ENCODE measurements at regions not wholly inside any gene's neighbourhood (a gene's known extent, or its start where the extent isn't known, plus 50 kb on each side); places are given as distances from the start of the nearest gene placed in this dataset.
"Not testable (repeated sequence)": the region's sequence is repeated elsewhere in the genome, so short reads cannot be mapped to it uniquely, and the experiment has no call there.

GRCh38 chr16:52756812-52757517, 210.0 kb upstream of the TOX3 start:
- in situ Hi-C loops (cut with HindIII; ENCODE audit: low pct_unique_long_range_greater_than_20kb, low sequenced_read_pairs) = no loop called here
- TF ChIP-seq JUND (IDR thresholded peaks at IDR 0.05; ENCODE audit: low read depth) = no peak

GRCh38 chr16:52755396-52755795, 208.5 kb upstream of the TOX3 start:
- no peak for TF ChIP-seq JUND (IDR thresholded peaks at IDR 0.05; ENCODE audit: low read depth)
- no peak for DNase-seq (ENCODE audit: low read depth in 1 of 2, low spot score in 1 of 2)
- in situ Hi-C loops (cut with HindIII; ENCODE audit: low pct_unique_long_range_greater_than_20kb, low sequenced_read_pairs) = no loop called here

More at GRCh38 chr16:52756812-52757517, 210.0 kb upstream of the TOX3 start:
- DNase-seq (ENCODE audit: low read depth in 1 of 2, low spot score in 1 of 2) = peak in 1 of 2 experiments; percentile 3

- in situ Hi-C loops (cut with HindIII; ENCODE audit: low pct_unique_long_range_greater_than_20kb, low sequenced_read_pairs) = no loop called here
- DNase-seq (ENCODE audit: low read depth in 1 of 2, low spot score in 1 of 2) = no peak
- no peak for TF ChIP-seq JUND (IDR thresholded peaks at IDR 0.05; ENCODE audit: low read depth)
These were observed 204.1 kb upstream of the TOX3 start for GRCh38 chr16:52751035-52751434.

DNA sequence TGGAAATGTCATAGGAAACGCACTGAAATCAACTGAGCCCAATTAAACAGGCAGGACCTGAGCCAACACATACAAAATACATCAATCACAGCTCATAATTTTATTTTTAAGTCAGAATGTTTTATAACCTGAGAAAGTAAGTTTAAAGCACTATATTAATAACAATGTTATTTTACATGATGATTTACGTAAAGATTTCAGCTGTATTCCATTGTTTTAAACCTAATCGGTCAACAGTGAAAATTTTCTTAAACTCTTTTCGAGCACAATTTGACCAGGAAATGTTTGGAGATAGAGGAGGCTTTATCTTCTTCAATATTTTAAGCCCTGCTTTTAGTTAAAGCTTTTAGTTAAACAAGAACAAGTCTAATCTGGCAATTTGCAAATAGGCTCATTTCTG, 201.8 kb upstream of the TOX3 start:
- TF ChIP-seq JUND (IDR thresholded peaks at IDR 0.05; ENCODE audit: low read depth) = no peak
- in situ Hi-C loops (cut with HindIII; ENCODE audit: low pct_unique_long_range_greater_than_20kb, low sequenced_read_pairs) = no loop called here
- DNase-seq (ENCODE audit: low read depth in 1 of 2, low spot score in 1 of 2) = no peak

GRCh38 chr16:52747088-52747595, 200.2 kb upstream of the TOX3 start:
- no peak for TF ChIP-seq JUND (IDR thresholded peaks at IDR 0.05; ENCODE audit: low read depth)
- in situ Hi-C loops (cut with HindIII; ENCODE audit: low pct_unique_long_range_greater_than_20kb, low sequenced_read_pairs) = no loop called here
- no peak for DNase-seq (ENCODE audit: low read depth in 1 of 2, low spot score in 1 of 2)

- in situ Hi-C loops (cut with HindIII; ENCODE audit: low pct_unique_long_range_greater_than_20kb, low sequenced_read_pairs) = no loop called here
- no peak for TF ChIP-seq JUND (IDR thresholded peaks at IDR 0.05; ENCODE audit: low read depth)
These were observed 196.8 kb upstream of the TOX3 start for GRCh38 chr16:52743707-52744106.

DNA sequence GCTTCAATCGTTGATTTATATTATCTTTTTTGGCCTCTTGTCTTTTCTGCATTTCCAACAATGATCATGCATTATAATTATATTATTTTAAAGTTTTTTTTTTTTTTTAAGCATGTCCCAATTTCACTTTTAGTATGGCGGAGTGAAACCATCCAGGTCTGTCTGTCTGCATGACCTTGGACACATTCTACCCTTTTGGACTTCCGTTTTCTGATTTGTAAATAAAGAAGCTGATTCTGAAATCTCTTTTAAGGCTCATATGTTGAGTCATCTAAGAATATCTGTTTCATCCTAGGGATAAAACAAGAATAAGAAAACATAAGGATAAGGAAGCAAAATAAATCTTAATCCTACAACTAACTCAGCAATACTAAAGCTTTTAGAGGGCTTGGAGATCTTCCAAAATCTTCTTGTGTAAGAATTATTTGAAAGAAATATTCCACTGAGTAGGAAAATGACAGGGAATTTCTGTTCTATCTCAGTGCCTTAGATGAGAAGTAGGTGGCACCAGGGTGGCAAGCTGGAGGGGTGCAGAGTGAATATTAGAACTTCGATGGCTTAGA, 195.7 kb upstream of the TOX3 start:
- no peak for DNase-seq (ENCODE audit: low read depth in 1 of 2, low spot score in 1 of 2)
- TF ChIP-seq JUND (IDR thresholded peaks at IDR 0.05; ENCODE audit: low read depth) = no peak
- in situ Hi-C loops (cut with HindIII; ENCODE audit: low pct_unique_long_range_greater_than_20kb, low sequenced_read_pairs) = no loop called here

More at GRCh38 chr16:52743707-52744106, 196.8 kb upstream of the TOX3 start:
- no peak for DNase-seq (ENCODE audit: low read depth in 1 of 2, low spot score in 1 of 2)

- in situ Hi-C loops (cut with HindIII; ENCODE audit: low pct_unique_long_range_greater_than_20kb, low sequenced_read_pairs) = no loop called here
- TF ChIP-seq JUND (IDR thresholded peaks at IDR 0.05; ENCODE audit: low read depth) = no peak
- DNase-seq (ENCODE audit: low read depth in 1 of 2, low spot score in 1 of 2) = no peak
These were observed 195.1 kb upstream of the TOX3 start for GRCh38 chr16:52742052-52742451.

DNA sequence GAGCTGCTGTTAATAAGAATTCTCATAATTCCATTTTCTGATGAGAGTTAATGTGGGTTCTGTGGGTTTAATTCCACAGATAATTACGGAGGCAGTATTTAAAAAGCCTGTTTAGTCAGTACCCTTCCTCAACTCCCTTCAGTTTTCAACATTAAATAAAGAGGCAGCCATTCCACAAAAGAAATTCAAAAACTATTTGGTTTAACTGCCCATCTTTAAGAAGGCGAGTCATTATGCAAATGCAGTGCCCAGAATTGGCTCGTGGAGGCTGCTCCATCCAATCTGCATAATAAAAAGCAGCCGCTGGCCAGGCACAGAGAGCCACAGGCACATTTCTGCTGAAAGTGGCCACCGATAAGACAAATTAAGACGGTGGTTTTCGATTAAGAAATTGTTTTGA, 194.4 kb upstream of the TOX3 start:
- in situ Hi-C loops (cut with HindIII; ENCODE audit: low pct_unique_long_range_greater_than_20kb, low sequenced_read_pairs) = no loop called here
- no peak for DNase-seq (ENCODE audit: low read depth in 1 of 2, low spot score in 1 of 2)
- TF ChIP-seq JUND (IDR thresholded peaks at IDR 0.05; ENCODE audit: low read depth) = no peak

- in situ Hi-C loops (cut with HindIII; ENCODE audit: low pct_unique_long_range_greater_than_20kb, low sequenced_read_pairs) = no loop called here
- TF ChIP-seq JUND (IDR thresholded peaks at IDR 0.05; ENCODE audit: low read depth) = no peak
- DNase-seq (ENCODE audit: low read depth in 1 of 2, low spot score in 1 of 2) = no peak
These were observed 193.8 kb upstream of the TOX3 start for GRCh38 chr16:52740766-52741165.

GRCh38 chr16:52740333-52740732, 193.4 kb upstream of the TOX3 start:
- no peak for TF ChIP-seq JUND (IDR thresholded peaks at IDR 0.05; ENCODE audit: low read depth)
- in situ Hi-C loops (cut with HindIII; ENCODE audit: low pct_unique_long_range_greater_than_20kb, low sequenced_read_pairs) = no loop called here
- no peak for DNase-seq (ENCODE audit: low read depth in 1 of 2, low spot score in 1 of 2)

- DNase-seq (ENCODE audit: low read depth in 1 of 2, low spot score in 1 of 2); in situ Hi-C loops (cut with HindIII; ENCODE audit: low pct_unique_long_range_greater_than_20kb, low sequenced_read_pairs): not testable (repeated sequence)
These were observed 192.0 kb upstream of the TOX3 start for GRCh38 chr16:52738992-52739391.

DNA sequence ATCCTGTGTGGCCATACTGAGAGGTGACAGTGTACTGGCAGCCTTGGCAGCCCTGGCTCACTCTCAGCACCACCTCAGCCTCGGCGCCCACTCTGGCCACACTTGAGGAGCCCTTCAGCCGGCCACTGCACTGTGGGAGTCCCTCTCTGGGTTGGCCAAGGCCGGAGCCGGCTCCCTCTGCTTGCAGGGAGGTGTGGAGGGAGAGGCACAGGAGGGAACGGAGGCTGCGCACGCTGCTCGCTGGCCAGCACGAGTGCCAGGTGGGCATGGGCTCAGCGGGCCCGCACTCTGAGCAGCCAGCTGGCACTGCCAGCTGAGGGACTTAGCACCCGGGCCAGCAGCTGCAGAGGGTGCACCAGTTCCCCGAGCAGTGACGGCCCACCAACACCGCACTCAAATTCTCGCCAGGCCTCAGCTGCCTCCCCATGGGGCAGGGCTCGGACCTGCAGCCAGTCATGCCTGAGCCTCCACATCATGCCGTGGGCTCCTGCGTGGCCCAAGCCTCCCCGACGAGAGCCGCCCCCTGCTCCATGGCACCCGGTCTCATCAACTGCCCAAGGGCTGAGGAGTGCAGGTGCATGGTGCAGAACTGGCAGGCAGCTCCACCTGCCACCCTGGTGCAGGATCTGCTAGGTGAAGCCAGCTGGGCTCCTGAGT, 184.4 kb upstream of the TOX3 start:
- no peak for TF ChIP-seq JUND (IDR thresholded peaks at IDR 0.05; ENCODE audit: low read depth)
- DNase-seq (ENCODE audit: low read depth in 1 of 2, low spot score in 1 of 2) = no peak
- in situ Hi-C loops (cut with HindIII; ENCODE audit: low pct_unique_long_range_greater_than_20kb, low sequenced_read_pairs) = no loop called here

Data from T47D (cell line).